NOMO-1 treated with DMSO at 0.1 percent for 48 hours (cell line): ENCODE measurements at regions not wholly inside any gene's neighbourhood (a gene's known extent, or its start where the extent isn't known, plus 50 kb on each side); places are given as distances from the start of the nearest gene placed in this dataset.
"Not testable (repeated sequence)": the region's sequence is repeated elsewhere in the genome, so short reads cannot be mapped to it uniquely, and the experiment has no call there.

Experiments
- DNase-seq: peaks from one replicate; lab custom pipeline; 2025; ENCODE audit not compliant: unreplicated experiment; lab: John Stamatoyannopoulos, UW

DNA sequence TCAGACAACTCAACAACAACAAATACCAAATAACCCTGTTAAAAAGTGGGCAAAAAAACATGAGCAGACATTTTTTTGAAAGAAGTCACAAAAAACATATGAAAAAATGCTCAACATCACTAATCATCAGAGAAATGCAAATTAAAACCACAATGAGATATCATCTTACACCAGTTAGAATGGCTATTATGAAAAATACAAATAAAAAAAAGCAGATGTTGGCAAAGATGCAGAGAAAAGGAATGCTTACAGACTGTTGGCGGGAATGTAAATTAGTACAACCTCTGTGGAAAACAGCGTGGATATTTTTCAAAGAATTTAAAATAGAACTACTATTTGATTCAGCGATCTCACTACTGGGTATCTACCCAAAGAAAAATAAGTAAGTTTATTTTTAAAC lies 114.0 kb downstream of the SLC38A4 start:
- DNase-seq: no peak

DNA sequence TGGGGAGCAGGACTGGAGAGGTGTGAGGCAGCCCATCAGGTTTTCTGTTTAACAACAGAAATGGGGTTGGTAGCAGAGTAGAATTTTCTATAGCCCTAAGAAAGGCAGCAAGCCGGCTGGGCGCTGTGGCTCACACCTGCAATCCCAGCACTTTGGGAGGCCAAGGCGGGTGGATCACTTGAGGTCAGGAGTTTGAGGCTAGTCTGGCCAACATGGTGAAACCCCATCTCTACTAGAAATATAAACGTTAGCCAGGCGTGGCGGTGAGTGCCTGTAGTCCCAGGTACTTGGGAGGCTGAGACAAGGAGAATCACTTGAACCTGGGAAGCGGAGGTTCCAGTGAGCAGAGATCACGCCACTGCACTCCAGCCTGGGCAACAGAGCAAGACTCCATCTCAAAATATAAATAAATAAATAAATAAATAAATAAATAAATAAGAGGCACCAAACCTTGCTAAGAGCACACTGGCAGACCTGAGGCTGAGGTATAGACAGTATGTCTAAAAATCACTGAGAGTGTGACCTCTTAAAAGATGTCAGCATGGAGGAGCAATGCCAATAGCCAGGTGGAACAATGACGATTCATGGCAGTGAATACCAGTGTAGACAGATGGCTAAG lies 115.6 kb downstream of the SLC38A4 start:
- DNase-seq: no peak

- peak; percentile 47 for DNase-seq
Observed at GRCh38 chr12:46702581-46703344, 123.0 kb downstream of the SLC38A4 start.

DNA sequence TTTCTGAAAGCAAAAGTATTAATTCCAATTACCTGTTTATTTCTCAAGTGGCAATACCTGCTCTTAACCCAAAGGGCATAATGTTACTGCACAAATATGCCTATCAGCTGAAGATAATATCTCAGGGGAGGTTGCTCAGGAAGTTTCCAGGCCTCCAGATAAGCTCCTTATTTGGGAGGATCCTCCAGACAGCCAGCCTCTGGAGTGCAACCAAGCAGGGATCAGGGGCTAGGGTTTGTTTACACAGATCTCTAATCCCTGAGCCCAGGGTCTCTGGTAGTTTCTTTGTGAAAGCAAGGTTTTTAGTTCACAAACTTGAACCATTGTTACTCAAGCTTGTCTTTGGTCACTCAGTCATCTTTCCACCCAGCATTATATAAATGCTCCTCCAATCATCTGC lies 124.4 kb downstream of the SLC38A4 start:
- DNase-seq: no peak

DNA sequence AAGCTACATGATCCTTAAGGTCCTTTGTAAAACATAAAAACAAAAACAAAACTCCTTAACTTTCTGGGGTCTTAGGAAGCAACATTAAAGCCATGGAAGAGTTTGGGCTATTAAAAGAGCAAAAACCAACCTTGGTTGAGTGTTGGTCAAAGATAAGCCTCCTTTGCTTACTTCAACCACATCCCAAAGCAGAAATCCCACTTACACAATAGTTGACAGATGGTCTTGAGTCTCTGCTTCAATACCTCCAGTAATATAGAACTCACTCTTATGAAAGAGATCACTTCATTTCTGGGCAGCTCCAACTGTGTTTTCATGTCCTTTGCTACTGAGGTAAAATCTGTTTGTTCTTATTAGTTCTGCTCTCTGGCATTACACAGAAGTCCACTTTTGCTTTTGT lies 125.8 kb downstream of the SLC38A4 start:
- DNase-seq: no peak

- no peak for DNase-seq
Observed at GRCh38 chr12:46698003-46698402, 127.8 kb downstream of the SLC38A4 start.

GRCh38 chr12:46693518-46693917 lies 132.3 kb downstream of the SLC38A4 start:
- no peak for DNase-seq

DNA sequence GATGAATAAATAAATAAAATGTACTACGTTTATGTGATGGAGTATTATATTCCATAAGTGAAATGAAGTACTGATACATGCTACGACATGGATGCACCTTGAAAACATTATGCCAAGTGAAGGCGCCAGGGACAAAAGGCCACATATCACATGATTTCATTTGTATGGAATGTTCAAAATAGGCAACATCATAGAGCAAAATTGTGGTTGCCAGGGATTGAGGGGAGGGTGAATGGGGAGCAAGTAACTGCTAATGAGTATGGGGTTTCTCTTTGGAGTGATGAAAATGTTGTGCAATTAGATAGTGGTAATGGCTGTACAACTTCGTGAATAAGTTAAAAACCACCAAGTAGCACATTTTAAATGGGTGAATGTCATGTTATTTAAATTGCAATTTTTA lies 132.8 kb downstream of the SLC38A4 start:
- no peak for DNase-seq

DNA sequence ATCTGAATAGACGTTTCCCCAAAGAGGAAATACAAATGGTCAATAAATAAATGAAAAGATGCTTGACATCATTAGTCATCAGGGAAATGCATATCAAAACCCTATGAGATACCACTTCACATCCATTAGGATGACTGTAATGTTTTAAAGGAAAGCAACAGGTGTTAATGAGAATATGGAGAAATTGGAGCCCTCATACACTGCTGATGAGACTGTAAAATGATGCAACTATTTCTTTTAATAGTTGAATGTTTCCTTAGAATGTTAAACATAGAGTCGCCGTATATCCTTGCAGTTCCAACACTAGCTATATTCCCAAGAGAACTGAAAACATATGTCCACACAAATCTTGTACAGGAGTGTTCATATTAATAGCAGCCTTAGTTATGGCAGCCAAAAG lies 133.2 kb downstream of the SLC38A4 start:
- no peak for DNase-seq

DNA sequence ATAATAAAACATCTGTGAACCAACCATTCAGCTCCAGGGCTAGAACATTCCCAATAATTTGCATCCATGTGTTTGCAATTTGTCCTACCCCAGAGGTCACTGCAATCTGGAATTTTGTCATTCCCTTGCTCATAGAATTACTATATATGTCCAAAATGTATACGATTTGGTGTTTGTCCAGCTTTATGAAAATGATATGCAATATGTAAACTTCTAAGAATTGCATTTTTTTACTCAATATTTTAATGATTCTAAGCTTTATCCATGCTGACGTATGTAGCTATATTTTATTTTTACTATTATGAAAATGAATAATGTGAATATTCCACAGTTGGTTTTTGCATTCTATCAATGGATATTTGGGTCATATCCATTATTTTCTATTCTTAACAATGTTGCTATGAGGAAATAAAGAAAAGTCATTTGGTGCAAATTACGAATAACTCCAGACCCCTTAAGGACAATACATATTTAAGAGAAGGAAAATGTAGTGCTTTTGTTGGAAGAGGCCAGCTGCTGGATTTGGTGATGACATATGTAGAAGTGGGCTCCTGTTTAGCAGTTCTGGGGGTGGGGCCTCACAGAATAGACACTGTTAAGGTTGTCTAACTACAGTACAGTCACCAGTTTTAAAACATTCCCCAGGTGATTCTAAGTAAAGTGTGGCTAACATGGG lies 139.4 kb downstream of the SLC38A4 start:
- no peak for DNase-seq

DNA sequence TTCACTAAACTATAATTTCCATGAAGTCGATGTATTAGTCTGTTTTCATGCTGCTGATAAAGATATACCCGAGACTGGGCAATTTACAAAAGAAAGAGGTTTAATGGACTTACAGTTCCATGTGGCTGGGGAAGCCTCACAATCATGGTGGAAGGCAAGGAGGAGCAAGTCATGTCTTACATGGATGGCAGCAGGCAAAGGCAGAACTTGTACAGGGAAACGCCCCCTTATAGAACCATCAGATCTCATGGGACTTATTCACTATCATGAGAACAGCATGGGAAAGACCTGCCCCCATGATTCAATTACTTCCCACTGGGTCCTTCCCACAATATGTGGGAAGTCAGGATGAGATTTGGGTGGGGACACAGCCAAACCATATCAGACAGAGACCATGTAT lies 141.6 kb downstream of the SLC38A4 start:
- DNase-seq: not testable (repeated sequence)

DNA sequence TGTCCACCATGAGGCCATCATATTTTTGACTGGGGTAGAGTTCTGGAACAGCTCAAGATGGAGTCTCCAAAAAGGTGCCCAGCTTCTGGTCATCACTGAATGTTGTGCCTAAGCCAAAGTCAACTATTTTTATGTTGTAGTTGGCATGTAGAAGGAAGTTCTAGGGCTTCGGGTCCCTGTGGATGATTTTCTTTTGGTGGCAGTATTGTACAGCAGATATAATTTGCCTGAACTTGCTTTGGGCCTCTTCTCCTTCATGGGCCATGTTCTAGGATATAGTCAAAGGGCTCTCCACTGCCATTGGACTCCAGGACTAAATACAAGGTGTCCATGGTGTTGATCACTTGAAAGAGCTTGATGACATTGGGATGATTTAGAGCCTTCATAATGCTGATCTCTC lies 143.6 kb downstream of the SLC38A4 start:
- DNase-seq: no peak

GRCh38 chr12:46680506-46680905 lies 145.3 kb downstream of the SLC38A4 start:
- DNase-seq: no peak

DNA sequence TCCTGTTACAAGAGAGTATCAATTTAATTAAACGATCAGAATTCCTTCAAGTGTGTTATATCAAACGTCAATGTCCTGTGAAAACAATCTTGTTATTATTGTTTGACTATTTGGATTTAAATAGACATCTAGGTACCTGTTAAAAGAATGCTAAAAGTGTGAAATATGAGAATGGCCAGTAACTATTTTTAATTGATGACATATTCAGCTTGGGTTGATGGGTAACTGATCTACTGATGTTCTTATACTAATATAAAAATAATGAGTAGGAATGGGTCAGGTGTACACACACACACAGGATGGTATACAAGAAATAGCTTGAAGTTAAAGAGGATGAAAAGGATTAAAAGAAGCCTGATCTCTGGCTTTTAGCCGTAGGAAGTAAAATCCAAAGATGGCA lies 146.0 kb downstream of the SLC38A4 start:
- no peak for DNase-seq

DNA sequence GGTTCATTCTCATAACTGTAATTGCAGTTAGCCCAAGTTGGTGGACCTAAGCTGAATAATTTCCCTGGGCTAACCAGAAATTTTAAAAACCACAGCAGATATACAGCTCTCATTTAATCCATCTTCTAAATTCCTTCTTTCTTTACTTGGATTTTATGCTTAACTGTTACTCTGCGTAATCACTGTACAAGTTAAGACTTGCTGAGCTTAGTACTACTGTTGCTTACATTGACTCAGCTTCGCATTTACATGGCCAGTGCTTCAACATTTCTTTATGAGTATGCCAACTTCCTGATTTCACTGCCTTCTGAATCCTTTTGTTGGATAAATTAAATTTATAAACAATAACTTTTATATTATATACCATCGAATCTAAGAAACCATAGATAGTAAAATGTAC lies 147.4 kb downstream of the SLC38A4 start:
- peak; percentile 45 for DNase-seq

GRCh38 chr12:46677749-46678148 lies 148.0 kb downstream of the SLC38A4 start:
- peak; percentile 8 for DNase-seq

DNA sequence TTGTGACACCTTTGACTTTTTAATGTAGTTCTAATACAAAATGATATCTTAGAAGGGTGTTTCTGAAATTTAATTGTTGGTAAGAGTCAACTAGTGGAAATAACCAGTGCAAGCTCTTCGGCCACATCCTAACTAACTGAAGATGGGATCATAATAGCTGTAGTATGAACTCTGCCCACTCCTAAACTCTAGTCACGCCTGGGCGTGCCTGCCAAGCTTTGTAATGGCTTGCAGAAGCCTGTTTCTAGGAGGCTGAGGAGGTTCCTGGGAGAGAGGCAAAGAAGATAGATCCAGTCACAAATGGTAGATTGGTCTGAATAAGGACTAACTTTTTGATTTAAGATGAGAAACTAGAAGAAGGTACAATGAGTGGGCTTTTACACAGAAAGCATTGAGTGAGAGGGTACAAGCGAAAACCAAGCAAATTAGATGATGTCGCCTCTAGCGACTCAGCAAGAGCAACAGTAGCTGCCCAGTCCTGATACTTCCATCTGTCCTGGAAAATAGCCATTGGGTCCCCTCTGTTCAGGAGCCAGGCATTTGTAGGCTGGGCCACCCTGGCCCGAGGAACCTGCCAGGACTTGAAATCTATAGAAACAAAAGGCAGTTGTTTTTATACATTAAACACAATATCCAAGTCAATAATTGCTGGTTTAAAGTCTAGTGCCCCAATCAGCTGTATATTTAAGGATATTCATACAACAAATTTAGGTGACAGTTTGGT lies 148.8 kb downstream of the SLC38A4 start:
- no peak for DNase-seq

- no peak for DNase-seq
Observed at GRCh38 chr12:46676396-46676795, 149.4 kb downstream of the SLC38A4 start.

DNA sequence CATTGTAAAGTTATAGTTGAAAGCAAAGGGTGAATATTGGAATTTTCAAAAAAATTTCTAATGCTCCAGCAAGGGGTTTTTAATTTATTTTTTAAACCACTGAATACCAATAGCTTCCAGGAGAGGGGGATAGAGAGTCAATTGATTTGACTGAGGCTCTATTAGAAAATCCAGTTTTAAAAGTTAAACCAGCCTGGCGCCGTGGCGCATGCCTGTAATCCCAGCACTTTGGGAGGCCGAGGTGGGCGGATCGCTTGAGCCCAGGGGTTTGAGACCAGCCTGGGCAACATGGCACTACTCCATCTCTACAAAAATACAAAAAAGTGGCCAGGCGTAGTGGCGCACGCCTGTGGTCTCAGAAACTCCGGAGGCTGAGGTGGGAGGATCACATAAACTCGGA lies 150.1 kb downstream of the SLC38A4 start:
- DNase-seq: peak; percentile 2

DNA sequence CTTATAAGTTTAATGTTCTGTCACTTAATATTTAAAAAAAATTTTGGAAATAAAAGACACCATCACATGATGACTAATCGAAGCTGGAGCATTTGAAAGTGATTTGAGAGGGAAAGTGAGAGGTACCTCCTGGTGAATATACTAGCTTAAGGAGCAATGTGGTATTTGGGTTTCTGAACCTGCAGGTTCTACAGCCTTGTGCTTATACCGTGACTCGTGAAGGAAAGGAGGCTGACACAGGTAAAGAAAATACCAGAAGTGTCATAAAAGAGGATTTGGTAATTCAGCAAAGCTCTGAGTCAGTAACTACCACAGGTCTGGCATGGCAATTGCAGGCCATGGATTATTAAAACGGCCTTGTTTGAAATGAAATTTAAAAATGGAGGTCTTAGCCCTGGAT lies 151.0 kb downstream of the SLC38A4 start:
- peak; percentile 0 for DNase-seq

- no peak for DNase-seq
Observed at GRCh38 chr12:46674129-46674528, 151.7 kb downstream of the SLC38A4 start.

DNA sequence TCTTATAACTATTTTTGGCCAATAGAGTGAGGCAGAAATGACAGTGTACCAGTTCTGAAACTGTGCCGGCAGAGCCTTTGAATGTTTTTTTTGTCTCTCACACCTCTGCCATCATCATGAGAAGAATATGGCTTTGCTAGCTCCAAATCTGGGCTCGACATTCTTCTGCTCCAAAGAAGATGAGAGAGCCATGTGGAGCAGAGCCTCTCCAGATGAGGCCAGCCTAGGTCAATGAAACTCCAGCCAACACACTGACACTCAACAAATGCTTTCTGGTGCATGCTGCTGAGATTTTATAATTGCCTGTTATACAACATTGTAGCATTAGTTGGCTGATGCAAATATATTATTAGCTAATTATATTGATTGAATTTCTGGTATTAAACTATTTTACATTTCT lies 154.7 kb downstream of the SLC38A4 start:
- DNase-seq: no peak
